SK-N-SH treated with all-trans-retinoic acid at 6 μM for 48 hours (cell line): ENCODE measurements at regions not wholly inside any gene's neighbourhood (a gene's known extent, or its start where the extent isn't known, plus 50 kb on each side); places are given as distances from the start of the nearest gene placed in this dataset.

Source experiments
- CREB5 ChIP-seq: fragments of 250-450 bp; sonication (Bioruptor Pico); IDR thresholded peaks from 2 replicates; pipeline ENCODE4 v1.5.1; 2020; ENCODE audit warnings: low read depth, mild to moderate bottlenecking, moderate library complexity
- TOX ChIP-seq: fragments of 250-450 bp; sonication (Bioruptor Pico); IDR thresholded peaks from 2 replicates; pipeline ENCODE4 v1.8.0; 2021; ENCODE audit warnings: mild to moderate bottlenecking, moderate library complexity, borderline replicate concordance
- ZFP3 ChIP-seq: fragments of 250-450 bp; sonication (Bioruptor Pico); IDR thresholded peaks from 2 replicates; pipeline ENCODE4 v1.5.0; 2020; ENCODE audit warnings: mild to moderate bottlenecking, moderate library complexity
- ZFP30 ChIP-seq: fragments of 450-650 bp; formaldehyde crosslinking; IDR thresholded peaks from 2 replicates; pipeline ENCODE4 v1.5.0; 2022; ENCODE audit warnings: mild to moderate bottlenecking, moderate library complexity
- ZNF8 ChIP-seq: fragments of 450-650 bp; formaldehyde crosslinking; IDR thresholded peaks from 2 replicates; pipeline ENCODE4 v1.5.0; 2020; ENCODE audit warnings: mild to moderate bottlenecking, moderate library complexity

GRCh38 chr3:72630327-72630968, 217.8 kb downstream of the SHQ1 start:
- TF ChIP-seq ZFP30 (CRISPR knock-in tag) (no peak), ZFP3 (CRISPR knock-in tag) (no peak), CREB5 (CRISPR knock-in tag) (no peak), TOX (CRISPR knock-in tag) (no peak), ZNF8 (CRISPR knock-in tag) (no peak)
